ENCODE measurements at regions not wholly inside any gene's neighbourhood (a gene's known extent, or its start where the extent isn't known, plus 50 kb on each side); places are given as distances from the start of the nearest gene placed in this dataset.

DNA sequence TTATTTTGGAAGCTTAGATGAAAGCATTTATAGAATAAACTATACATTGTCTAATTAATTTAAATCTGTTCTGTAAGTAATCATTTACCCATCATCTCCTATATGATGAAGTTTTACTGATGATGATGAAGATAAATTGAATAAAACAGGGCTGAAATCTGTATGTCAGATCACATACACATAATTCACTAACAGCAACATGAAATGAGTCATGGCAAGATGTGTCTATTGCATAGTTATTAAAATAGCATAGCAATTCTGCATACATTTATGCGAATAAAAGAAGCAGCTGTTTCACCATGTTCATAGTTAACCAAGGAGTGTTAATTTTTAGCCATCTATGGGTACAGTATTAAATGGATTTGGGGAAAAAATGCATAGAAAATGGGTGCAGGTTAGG lies 424.9 kb downstream of the LIG4 start:
- no peak overlapping the region for H3K4me3 ChIP-seq (replicated peaks in 1 of 2; ENCODE audit: low read depth in 1 of 2, low read length in 2 of 2)
- no peaks in the 10 kb centered on the region for H3K79me2 ChIP-seq (ENCODE audit: insufficient read depth, low read length)
- ATAC-seq (no peak), DNase-seq (ENCODE audit: low read depth, low spot score) (no peak)
- ChIA-PET RAD21 (ENCODE audit: low non-redundant PET in 1 of 2, low total read pairs in 2 of 2, uncharacterized antibody in 2 of 2, unreplicated experiment in 2 of 2) (no interaction called here), POLR2A (no interaction called here), CTCF (no interaction called here)
- no peak overlapping the region for H3K27ac ChIP-seq (ENCODE audit: low read depth, low read length)
- intact Hi-C loops (cut with micrococcal nuclease) = no loop called here
- H2AFZ ChIP-seq (ENCODE audit: low read depth, low read length, poor library complexity, severe bottlenecking) = no peak overlapping the region
- no peak overlapping the region for H3K4me2 ChIP-seq (ENCODE audit: low read length)
- H3K9ac ChIP-seq (ENCODE audit: low read length) = no peak overlapping the region
- H3K4me1 ChIP-seq (ENCODE audit: control insufficient read depth in 1 of 2, insufficient read depth in 2 of 2, low read length in 2 of 2) = no peaks in the 10 kb centered on the region
- H3K27me3 ChIP-seq (ENCODE audit: insufficient read depth, low read length) = no peaks in the 10 kb centered on the region
- H3K9me3 ChIP-seq (ENCODE audit: control insufficient read depth in 1 of 2, insufficient read depth in 1 of 2, low read depth in 1 of 2, low read length in 2 of 2) = peaks cover 6 to 12% of the 10 kb centered on the region in 2 experiments; a peak in 2 of 4 replicates
- H3K36me3 ChIP-seq (ENCODE audit: control insufficient read depth in 1 of 2, insufficient read depth in 2 of 2, low read length in 2 of 2) = no peaks in the 10 kb centered on the region
- no peak for TF ChIP-seq SP1 (IDR thresholded peaks at IDR 0.05; ENCODE audit: low read depth)
- TF ChIP-seq ZFX (IDR thresholded peaks at IDR 0.05) = no peak
- no peak for TF ChIP-seq TCF7L2 (IDR thresholded peaks at IDR 0.05; ENCODE audit: borderline replicate concordance, extremely low read depth, insufficient read depth, insufficient read length)
- TF ChIP-seq SIN3A (IDR thresholded peaks at IDR 0.05; ENCODE audit: low read depth) = no peak
- no peak for TF ChIP-seq ZNF274 (IDR thresholded peaks at IDR 0.05; ENCODE audit: low read depth, low read length)
- no peak for TF ChIP-seq ELF1 (IDR thresholded peaks at IDR 0.05; ENCODE audit: borderline replicate concordance, low read depth)
- no peaks in the 10 kb centered on the region for H4K20me1 ChIP-seq (ENCODE audit: insufficient read depth)
- no peaks in the 10 kb centered on the region for H3K9me2 ChIP-seq (ENCODE audit: insufficient read depth)
- no TSS peak for BruUV-seq (replicated peaks)

GRCh38 chr13:107788464-107789165 lies 426.7 kb downstream of the LIG4 start:
- H3K27ac ChIP-seq (ENCODE audit: low read depth, low read length) = no peak overlapping the region
- ChIA-PET POLR2A (no interaction called here), RAD21 (ENCODE audit: low non-redundant PET in 1 of 2, low total read pairs in 2 of 2, uncharacterized antibody in 2 of 2, unreplicated experiment in 2 of 2) (no interaction called here), CTCF (no interaction called here)
- H4K20me1 ChIP-seq (ENCODE audit: insufficient read depth) = no peaks in the 10 kb centered on the region
- no peak for TF ChIP-seq POLR2A (IDR thresholded peaks at IDR 0.05; ENCODE audit: borderline replicate concordance, extremely low read depth, insufficient read depth, insufficient read length)
- no peak for TF ChIP-seq SP1 (IDR thresholded peaks at IDR 0.05; ENCODE audit: low read depth)
- TF ChIP-seq, protein P1, sequence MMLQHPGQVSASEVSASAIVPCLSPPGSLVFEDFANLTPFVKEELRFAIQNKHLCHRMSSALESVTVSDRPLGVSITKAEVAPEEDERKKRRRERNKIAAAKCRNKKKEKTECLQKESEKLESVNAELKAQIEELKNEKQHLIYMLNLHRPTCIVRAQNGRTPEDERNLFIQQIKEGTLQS (IDR thresholded peaks at IDR 0.05) = no peak
- TF ChIP-seq FOSL1 (IDR thresholded peaks at IDR 0.05; ENCODE audit: low read depth) = no peak
- no peak for TF ChIP-seq EZH2phosphoT487 (IDR thresholded peaks at IDR 0.05; ENCODE audit: borderline replicate concordance)
- no peak for TF ChIP-seq YY1 (IDR thresholded peaks at IDR 0.05; ENCODE audit: extremely low read depth, insufficient replicate concordance, low read depth, low read length)
- no peak for TF ChIP-seq SIN3A (IDR thresholded peaks at IDR 0.05; ENCODE audit: low read depth)
- no peak for TF ChIP-seq CEBPB (IDR thresholded peaks at IDR 0.05; ENCODE audit: low read depth)
- no peak for TF ChIP-seq ZNF274 (IDR thresholded peaks at IDR 0.05; ENCODE audit: low read depth, low read length)
- no peak for TF ChIP-seq POLR2AphosphoS5 (IDR thresholded peaks at IDR 0.05; ENCODE audit: low read depth, low read length)
- TF ChIP-seq, protein P2, sequence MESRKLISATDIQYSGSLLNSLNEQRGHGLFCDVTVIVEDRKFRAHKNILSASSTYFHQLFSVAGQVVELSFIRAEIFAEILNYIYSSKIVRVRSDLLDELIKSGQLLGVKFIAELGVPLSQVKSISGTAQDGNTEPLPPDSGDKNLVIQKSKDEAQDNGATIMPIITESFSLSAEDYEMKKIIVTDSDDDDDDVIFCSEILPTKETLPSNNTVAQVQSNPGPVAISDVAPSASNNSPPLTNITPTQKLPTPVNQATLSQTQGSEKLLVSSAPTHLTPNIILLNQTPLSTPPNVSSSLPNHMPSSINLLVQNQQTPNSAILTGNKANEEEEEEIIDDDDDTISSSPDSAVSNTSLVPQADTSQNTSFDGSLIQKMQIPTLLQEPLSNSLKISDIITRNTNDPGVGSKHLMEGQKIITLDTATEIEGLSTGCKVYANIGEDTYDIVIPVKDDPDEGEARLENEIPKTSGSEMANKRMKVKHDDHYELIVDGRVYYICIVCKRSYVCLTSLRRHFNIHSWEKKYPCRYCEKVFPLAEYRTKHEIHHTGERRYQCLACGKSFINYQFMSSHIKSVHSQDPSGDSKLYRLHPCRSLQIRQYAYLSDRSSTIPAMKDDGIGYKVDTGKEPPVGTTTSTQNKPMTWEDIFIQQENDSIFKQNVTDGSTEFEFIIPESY (IDR thresholded peaks at IDR 0.05; ENCODE audit: extremely low read depth, insufficient replicate concordance, low read length) = no peak
- no peak for TF ChIP-seq EGR1 (IDR thresholded peaks at IDR 0.05; ENCODE audit: low read depth)
- TF ChIP-seq CBX3 (IDR thresholded peaks at IDR 0.05; ENCODE audit: low read depth) = no peak
- ATAC-seq (no peak), DNase-seq (ENCODE audit: low read depth, low spot score) (no peak)
- no TSS peak for BruUV-seq (replicated peaks)
- H3K4me2 ChIP-seq (ENCODE audit: low read length) = no peak overlapping the region
- intact Hi-C loops (cut with micrococcal nuclease) = no loop called here
- no peaks in the 10 kb centered on the region for H3K4me1 ChIP-seq (ENCODE audit: control insufficient read depth in 1 of 2, insufficient read depth in 2 of 2, low read length in 2 of 2)
- H3K4me3 ChIP-seq (replicated peaks in 1 of 2; ENCODE audit: low read depth in 1 of 2, low read length in 2 of 2) = no peak overlapping the region
- H2AFZ ChIP-seq (ENCODE audit: low read depth, low read length, poor library complexity, severe bottlenecking) = no peak overlapping the region
- H3K9me2 ChIP-seq (ENCODE audit: insufficient read depth) = no peaks in the 10 kb centered on the region
- peaks cover 4 to 12% of the 10 kb centered on the region in 2 experiments; a peak in 2 of 4 replicates for H3K9me3 ChIP-seq (ENCODE audit: control insufficient read depth in 1 of 2, insufficient read depth in 1 of 2, low read depth in 1 of 2, low read length in 2 of 2)
- no peaks in the 10 kb centered on the region for H3K27me3 ChIP-seq (ENCODE audit: insufficient read depth, low read length)
- no peaks in the 10 kb centered on the region for H3K36me3 ChIP-seq (ENCODE audit: control insufficient read depth in 1 of 2, insufficient read depth in 2 of 2, low read length in 2 of 2)
- no peaks in the 10 kb centered on the region for H3K79me2 ChIP-seq (ENCODE audit: insufficient read depth, low read length)
- no peak overlapping the region for H3K9ac ChIP-seq (ENCODE audit: low read length)
